Hepatocyte (in vitro differentiated cells): ENCODE measurements at regions not wholly inside any gene's neighbourhood (a gene's known extent, or its start where the extent isn't known, plus 50 kb on each side); places are given as distances from the start of the nearest gene placed in this dataset.

Source experiments
- EZH2 ChIP-seq: fragments of 200-600 bp; sonication (generic); IDR thresholded peaks from 2 replicates; pipeline ENCODE4 v1.6.1; 2016; ENCODE audit warnings: antibody characterized with exemption, mild to moderate bottlenecking, borderline replicate concordance
- TF ChIP-seq, protein P1 (sequence below): fragments of 200-600 bp; sonication (generic); IDR thresholded peaks from 2 replicates; pipeline ENCODE4 v1.5.1; 2016; ENCODE audit warnings: antibody characterized with exemption, mild to moderate bottlenecking; ENCODE audit not compliant: poor library complexity

DNA sequence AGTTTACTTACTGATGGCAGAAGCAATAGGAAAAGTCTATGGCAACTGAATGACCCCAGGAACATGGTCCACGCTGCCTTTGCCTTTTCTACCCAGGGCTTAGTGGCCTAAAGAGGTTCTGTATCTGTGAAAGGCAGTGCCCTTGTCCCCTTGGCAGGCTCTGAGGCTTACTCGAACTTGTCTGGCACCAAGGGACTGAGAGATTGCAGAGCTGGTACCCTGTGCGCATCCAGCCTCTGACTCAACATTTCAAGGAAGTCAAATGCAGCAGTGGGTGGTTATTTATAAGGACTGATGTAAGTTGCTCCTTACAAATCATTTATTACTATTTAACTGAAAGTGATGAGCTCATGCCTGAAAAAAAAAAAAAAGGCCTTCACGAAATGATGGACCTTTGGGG lies 299.9 kb upstream of the MYOCD start:
- no peak for TF ChIP-seq EZH2
- TF ChIP-seq, protein P1, sequence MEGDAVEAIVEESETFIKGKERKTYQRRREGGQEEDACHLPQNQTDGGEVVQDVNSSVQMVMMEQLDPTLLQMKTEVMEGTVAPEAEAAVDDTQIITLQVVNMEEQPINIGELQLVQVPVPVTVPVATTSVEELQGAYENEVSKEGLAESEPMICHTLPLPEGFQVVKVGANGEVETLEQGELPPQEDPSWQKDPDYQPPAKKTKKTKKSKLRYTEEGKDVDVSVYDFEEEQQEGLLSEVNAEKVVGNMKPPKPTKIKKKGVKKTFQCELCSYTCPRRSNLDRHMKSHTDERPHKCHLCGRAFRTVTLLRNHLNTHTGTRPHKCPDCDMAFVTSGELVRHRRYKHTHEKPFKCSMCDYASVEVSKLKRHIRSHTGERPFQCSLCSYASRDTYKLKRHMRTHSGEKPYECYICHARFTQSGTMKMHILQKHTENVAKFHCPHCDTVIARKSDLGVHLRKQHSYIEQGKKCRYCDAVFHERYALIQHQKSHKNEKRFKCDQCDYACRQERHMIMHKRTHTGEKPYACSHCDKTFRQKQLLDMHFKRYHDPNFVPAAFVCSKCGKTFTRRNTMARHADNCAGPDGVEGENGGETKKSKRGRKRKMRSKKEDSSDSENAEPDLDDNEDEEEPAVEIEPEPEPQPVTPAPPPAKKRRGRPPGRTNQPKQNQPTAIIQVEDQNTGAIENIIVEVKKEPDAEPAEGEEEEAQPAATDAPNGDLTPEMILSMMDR, result no peak
